Omental fat pad (tissue), 3 donors: ENCODE measurements at regions not wholly inside any gene's neighbourhood (a gene's known extent, or its start where the extent isn't known, plus 50 kb on each side); places are given as distances from the start of the nearest gene placed in this dataset. TPM values are rescaled to one million over a fixed set of nuclear protein-coding genes. Genes with fewer than 3 reads are reported as not detected.

Experiments used
- ATAC-seq: fragments of 150-250 bp; one replicate; pipeline ENCODE4 v1.9.1; 2016; ENCODE audit warnings: mild to moderate bottlenecking, moderate library complexity; ENCODE audit not compliant: low FRiP score
- DNase-seq: peaks from one replicate; pipeline ENCODE4 v3.0.0-alpha.2; 2019; ENCODE audit warnings: low spot score
- small RNA-seq: library from RNA; depleted of rRNA; stranded (forward); fragments of <200 nt; gene quantifications from one replicate; pipeline ENCODE3, GENCODE V24; 2016
- TF ChIP-seq, protein P1 (sequence below), 3 donors: fragments of 450-650 bp; IDR thresholded peaks; one replicate each; pipeline ENCODE4 v1.5.1; 2016 to 2017; ENCODE audit warnings: antibody characterized with exemption in 3 of 3, mild to moderate bottlenecking in 3 of 3, moderate library complexity in 2 of 3

DNA sequence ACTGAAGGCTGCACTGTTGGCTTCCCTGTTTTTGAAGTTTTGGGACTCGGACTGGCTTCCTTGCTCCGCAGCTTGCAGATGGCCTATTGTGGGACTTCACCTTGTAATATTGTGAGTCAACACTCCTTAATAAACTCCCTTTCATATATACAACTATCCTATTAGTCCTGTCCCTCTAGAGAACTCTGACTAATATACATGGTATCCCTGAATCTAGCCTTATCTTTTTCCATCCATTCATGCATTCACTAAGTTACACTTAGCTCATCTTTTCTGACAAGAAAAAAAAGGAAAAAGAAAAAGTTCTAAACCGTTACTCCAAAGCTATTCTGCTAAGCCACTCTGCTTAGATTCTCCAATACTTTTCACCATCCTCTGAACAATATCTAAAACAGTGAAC lies 1260.2 kb upstream of the PCDH7 start:
- no peak for DNase-seq
- no peak for ATAC-seq
- TF ChIP-seq, protein P1, sequence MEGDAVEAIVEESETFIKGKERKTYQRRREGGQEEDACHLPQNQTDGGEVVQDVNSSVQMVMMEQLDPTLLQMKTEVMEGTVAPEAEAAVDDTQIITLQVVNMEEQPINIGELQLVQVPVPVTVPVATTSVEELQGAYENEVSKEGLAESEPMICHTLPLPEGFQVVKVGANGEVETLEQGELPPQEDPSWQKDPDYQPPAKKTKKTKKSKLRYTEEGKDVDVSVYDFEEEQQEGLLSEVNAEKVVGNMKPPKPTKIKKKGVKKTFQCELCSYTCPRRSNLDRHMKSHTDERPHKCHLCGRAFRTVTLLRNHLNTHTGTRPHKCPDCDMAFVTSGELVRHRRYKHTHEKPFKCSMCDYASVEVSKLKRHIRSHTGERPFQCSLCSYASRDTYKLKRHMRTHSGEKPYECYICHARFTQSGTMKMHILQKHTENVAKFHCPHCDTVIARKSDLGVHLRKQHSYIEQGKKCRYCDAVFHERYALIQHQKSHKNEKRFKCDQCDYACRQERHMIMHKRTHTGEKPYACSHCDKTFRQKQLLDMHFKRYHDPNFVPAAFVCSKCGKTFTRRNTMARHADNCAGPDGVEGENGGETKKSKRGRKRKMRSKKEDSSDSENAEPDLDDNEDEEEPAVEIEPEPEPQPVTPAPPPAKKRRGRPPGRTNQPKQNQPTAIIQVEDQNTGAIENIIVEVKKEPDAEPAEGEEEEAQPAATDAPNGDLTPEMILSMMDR (IDR thresholded peaks at IDR 0.05) = no peak

DNA sequence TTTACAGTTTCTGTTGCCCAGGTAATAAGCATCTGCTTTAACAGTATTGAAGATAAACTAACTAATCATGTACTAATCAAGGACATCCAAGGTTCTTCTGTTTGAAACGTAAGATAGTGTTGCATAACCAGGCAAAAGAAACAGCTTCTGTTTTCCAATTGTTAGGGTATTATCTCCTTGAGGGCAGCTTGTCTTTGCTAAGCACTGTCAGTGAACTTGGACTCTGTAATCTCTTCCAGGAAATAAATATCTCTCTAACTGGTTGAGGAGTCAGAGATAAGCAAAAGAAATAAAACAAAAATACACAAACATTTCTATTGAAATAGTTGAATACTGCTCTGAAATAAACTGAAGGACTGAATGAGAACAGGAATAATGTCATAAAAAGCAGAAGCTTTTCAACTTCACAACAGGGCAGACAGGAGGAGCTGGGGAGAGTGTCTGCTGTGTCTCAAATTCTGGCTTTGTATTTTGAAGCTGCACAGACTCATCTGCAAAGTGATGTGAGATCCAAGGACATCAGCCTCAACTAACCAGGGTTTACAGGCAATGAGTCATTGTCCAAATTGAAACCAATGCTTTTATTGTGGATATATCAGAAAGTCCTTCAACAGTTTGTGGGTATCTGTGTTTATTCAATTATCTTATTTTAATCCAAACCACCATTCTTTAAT lies 1253.0 kb upstream of the PCDH7 start:
- TF ChIP-seq, protein P1 (IDR thresholded peaks at IDR 0.05) = no peak
- no peak for ATAC-seq

More for the DNA sequence above, 1253.0 kb upstream of the PCDH7 start:
- DNase-seq = no peak

Small RNA genes lying in the stretch of these regions (small RNA-seq; reads per million reads assigned to genes)
- gene RF00019 (not detected), gene RN7SL101P (not detected)
